Inferior parietal cortex (tissue), 1 donor: ENCODE measurements at regions not wholly inside any gene's neighbourhood (a gene's known extent, or its start where the extent isn't known, plus 50 kb on each side); places are given as distances from the start of the nearest gene placed in this dataset.
"Not testable (repeated sequence)": the region's sequence is repeated elsewhere in the genome, so short reads cannot be mapped to it uniquely, and the experiment has no call there.

Source experiments
- DNase-seq: peaks from one replicate; pipeline ENCODE4 v3.0.0-alpha.2; 2016; ENCODE audit errors: extremely low spot score

- no peak for DNase-seq
Observed at GRCh38 chr7:106562711-106563366, 98.1 kb downstream of the CCDC71L start.

GRCh38 chr7:106561666-106562411 is 99.1 kb downstream of the CCDC71L start:
- DNase-seq: no peak

GRCh38 chr7:106561151-106561550 is 99.8 kb downstream of the CCDC71L start:
- DNase-seq: no peak

- DNase-seq: no peak
Observed at GRCh38 chr7:106560482-106560881, 100.5 kb downstream of the CCDC71L start.

GRCh38 chr7:106556244-106556643 is 104.7 kb downstream of the CCDC71L start:
- not testable (repeated sequence) for DNase-seq

- not testable (repeated sequence) for DNase-seq
Observed at GRCh38 chr7:106554623-106555022, 106.3 kb downstream of the CCDC71L start.

GRCh38 chr7:106553446-106553836 is 107.5 kb downstream of the CCDC71L start:
- DNase-seq: no peak

GRCh38 chr7:106552645-106553445 is 108.1 kb downstream of the CCDC71L start:
- no peak for DNase-seq

GRCh38 chr7:106551936-106552335 is 109.0 kb downstream of the CCDC71L start:
- DNase-seq: no peak

GRCh38 chr7:106548491-106548890 is 112.5 kb downstream of the CCDC71L start:
- no peak for DNase-seq

GRCh38 chr7:106545275-106545674 is 115.7 kb downstream of the CCDC71L start:
- DNase-seq: no peak

GRCh38 chr7:106543221-106543757 is 117.7 kb downstream of the CCDC71L start:
- no peak for DNase-seq

- DNase-seq: peak; percentile 43
Observed at GRCh38 chr7:106542550-106543220, 118.3 kb downstream of the CCDC71L start.

- no peak for DNase-seq
Observed at GRCh38 chr7:106538638-106539037, 122.3 kb downstream of the CCDC71L start.

GRCh38 chr7:106537119-106537518 is 123.8 kb downstream of the CCDC71L start:
- DNase-seq: no peak

- no peak for DNase-seq
Observed at GRCh38 chr7:106536079-106536478, 124.9 kb downstream of the CCDC71L start.

- DNase-seq: no peak
Observed at GRCh38 chr7:106535234-106535932, 125.6 kb downstream of the CCDC71L start.

GRCh38 chr7:106534271-106534846 is 126.6 kb downstream of the CCDC71L start:
- DNase-seq: peak; percentile 5

- not testable (repeated sequence) for DNase-seq
Observed at GRCh38 chr7:106530183-106530582, 130.8 kb downstream of the CCDC71L start.

GRCh38 chr7:106526617-106527016 is 134.3 kb downstream of the CCDC71L start:
- not testable (repeated sequence) for DNase-seq

- no peak for DNase-seq
Observed at GRCh38 chr7:106524690-106525059, 136.3 kb downstream of the CCDC71L start.
